ENCODE measurements at regions not wholly inside any gene's neighbourhood (a gene's known extent, or its start where the extent isn't known, plus 50 kb on each side); places are given as distances from the start of the nearest gene placed in this dataset.

DNA sequence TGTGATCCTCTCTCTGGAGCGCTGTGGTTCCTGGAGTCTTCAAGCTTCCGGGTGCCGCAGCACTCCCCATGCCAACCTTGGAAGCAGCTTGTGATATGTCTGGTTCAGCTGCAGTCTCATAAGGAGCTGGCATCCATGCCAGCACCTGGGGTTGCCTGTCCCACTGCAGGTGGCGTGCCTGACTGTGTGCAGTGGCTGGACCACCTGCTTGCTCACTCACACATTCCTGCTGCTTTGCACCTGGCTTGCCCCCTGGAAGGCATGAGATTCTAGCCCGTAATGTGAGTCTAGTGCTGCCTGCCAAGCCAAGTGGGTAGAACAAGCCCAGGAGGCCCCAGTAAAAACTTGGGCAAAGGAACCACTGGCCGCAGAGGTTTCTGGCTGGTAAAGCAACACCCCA, 687.2 kb upstream of the AADAT start:
- TF ChIP-seq EZH2 (IDR thresholded peaks at IDR 0.05; ENCODE audit: insufficient read depth, poor library complexity, severe bottlenecking) (no peak), EZH2phosphoT487 (IDR thresholded peaks at IDR 0.05; ENCODE audit: insufficient read depth, low read depth) (no peak)

Data from GM23248 (cell line).